ENCODE measurements at regions not wholly inside any gene's neighbourhood (a gene's known extent, or its start where the extent isn't known, plus 50 kb on each side); places are given as distances from the start of the nearest gene placed in this dataset.

DNA sequence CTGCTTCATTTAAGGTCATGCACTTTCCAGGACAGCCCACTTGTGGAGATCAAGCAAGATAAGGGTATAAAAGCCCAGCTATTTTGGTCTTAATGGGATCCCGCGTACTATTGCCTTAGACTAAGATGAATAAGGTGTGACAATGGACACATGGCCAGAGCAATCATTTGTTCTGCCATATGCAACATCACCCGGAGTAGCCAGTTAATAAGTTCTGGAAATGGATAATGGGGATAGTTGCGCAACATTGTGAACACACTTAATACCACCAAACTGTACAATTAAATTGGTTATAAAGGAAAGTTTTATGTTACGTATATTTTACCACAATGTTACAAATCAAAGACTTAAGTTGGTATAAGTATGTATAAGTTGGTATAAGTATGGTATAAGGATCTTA lies 674.5 kb downstream of the HDGFL1 start:
- TF ChIP-seq, protein P1, sequence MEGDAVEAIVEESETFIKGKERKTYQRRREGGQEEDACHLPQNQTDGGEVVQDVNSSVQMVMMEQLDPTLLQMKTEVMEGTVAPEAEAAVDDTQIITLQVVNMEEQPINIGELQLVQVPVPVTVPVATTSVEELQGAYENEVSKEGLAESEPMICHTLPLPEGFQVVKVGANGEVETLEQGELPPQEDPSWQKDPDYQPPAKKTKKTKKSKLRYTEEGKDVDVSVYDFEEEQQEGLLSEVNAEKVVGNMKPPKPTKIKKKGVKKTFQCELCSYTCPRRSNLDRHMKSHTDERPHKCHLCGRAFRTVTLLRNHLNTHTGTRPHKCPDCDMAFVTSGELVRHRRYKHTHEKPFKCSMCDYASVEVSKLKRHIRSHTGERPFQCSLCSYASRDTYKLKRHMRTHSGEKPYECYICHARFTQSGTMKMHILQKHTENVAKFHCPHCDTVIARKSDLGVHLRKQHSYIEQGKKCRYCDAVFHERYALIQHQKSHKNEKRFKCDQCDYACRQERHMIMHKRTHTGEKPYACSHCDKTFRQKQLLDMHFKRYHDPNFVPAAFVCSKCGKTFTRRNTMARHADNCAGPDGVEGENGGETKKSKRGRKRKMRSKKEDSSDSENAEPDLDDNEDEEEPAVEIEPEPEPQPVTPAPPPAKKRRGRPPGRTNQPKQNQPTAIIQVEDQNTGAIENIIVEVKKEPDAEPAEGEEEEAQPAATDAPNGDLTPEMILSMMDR (IDR thresholded peaks at IDR 0.05): no peak
- TF ChIP-seq, protein P2, sequence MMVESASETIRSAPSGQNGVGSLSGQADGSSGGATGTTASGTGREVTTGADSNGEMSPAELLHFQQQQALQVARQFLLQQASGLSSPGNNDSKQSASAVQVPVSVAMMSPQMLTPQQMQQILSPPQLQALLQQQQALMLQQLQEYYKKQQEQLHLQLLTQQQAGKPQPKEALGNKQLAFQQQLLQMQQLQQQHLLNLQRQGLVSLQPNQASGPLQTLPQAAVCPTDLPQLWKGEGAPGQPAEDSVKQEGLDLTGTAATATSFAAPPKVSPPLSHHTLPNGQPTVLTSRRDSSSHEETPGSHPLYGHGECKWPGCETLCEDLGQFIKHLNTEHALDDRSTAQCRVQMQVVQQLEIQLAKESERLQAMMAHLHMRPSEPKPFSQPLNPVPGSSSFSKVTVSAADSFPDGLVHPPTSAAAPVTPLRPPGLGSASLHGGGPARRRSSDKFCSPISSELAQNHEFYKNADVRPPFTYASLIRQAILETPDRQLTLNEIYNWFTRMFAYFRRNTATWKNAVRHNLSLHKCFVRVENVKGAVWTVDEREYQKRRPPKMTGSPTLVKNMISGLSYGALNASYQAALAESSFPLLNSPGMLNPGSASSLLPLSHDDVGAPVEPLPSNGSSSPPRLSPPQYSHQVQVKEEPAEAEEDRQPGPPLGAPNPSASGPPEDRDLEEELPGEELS (CRISPR knock-in tag; IDR thresholded peaks at IDR 0.05): no peak
- TF ChIP-seq NR2C2 (CRISPR knock-in tag; IDR thresholded peaks at IDR 0.05) (no peak), ELF4 (CRISPR knock-in tag; IDR thresholded peaks at IDR 0.05; ENCODE audit: low read depth) (no peak), CBFB (CRISPR knock-in tag; IDR thresholded peaks at IDR 0.05; ENCODE audit: low read depth) (no peak), NR1H2 (CRISPR knock-in tag; IDR thresholded peaks at IDR 0.05) (no peak), ZNF138 (CRISPR knock-in tag; conservative IDR thresholded peaks at IDR 0.05) (no peak)
- TF ChIP-seq, protein P3, sequence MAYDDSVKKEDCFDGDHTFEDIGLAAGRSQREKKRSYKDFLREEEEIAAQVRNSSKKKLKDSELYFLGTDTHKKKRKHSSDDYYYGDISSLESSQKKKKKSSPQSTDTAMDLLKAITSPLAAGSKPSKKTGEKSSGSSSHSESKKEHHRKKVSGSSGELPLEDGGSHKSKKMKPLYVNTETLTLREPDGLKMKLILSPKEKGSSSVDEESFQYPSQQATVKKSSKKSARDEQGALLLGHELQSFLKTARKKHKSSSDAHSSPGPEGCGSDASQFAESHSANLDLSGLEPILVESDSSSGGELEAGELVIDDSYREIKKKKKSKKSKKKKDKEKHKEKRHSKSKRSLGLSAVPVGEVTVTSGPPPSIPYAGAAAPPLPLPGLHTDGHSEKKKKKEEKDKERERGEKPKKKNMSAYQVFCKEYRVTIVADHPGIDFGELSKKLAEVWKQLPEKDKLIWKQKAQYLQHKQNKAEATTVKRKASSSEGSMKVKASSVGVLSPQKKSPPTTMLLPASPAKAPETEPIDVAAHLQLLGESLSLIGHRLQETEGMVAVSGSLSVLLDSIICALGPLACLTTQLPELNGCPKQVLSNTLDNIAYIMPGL (CRISPR knock-in tag; IDR thresholded peaks at IDR 0.05): no peak
- TF ChIP-seq, protein P4, sequence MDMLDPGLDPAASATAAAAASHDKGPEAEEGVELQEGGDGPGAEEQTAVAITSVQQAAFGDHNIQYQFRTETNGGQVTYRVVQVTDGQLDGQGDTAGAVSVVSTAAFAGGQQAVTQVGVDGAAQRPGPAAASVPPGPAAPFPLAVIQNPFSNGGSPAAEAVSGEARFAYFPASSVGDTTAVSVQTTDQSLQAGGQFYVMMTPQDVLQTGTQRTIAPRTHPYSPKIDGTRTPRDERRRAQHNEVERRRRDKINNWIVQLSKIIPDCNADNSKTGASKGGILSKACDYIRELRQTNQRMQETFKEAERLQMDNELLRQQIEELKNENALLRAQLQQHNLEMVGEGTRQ (CRISPR knock-in tag; IDR thresholded peaks at IDR 0.05): no peak
- TF ChIP-seq, protein P5, sequence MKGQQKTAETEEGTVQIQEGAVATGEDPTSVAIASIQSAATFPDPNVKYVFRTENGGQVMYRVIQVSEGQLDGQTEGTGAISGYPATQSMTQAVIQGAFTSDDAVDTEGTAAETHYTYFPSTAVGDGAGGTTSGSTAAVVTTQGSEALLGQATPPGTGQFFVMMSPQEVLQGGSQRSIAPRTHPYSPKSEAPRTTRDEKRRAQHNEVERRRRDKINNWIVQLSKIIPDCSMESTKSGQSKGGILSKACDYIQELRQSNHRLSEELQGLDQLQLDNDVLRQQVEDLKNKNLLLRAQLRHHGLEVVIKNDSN (CRISPR knock-in tag; IDR thresholded peaks at IDR 0.05): no peak
